ENCODE measurements at regions not wholly inside any gene's neighbourhood (a gene's known extent, or its start where the extent isn't known, plus 50 kb on each side); places are given as distances from the start of the nearest gene placed in this dataset.
A peak's percentile ranks its signal among the peaks of the same experiment; 100 is the strongest.

DNA sequence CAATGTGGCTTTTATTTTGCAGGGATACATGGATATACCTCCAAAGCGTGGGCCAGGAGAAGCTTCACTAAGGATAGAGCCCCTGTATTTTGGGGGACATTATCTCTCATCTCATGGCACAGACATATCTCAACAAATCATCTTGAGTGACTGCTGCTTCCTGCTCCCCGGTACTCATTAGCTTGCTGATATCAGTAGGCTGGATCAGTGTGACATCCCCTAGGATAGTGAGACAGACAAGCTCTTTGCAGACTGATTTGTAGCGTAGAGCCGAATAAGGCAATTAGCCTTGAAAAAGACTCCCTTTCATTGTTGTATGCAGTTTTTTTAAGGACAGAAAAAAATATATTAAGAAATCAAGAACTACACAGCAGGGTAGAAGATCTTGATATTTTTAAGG is 237.7 kb upstream of the CDH9 start:
- Histone ChIP-seq H2BK5ac (ENCODE audit: low read depth, low read length) (no peak overlapping the region), H3K79me1 (ENCODE audit: low read depth, low read length) (no peaks in the 10 kb centered on the region)
- POLR2A ChIA-PET (ENCODE audit: partially characterized antibody): no interaction called here

More for the DNA sequence above, 237.7 kb upstream of the CDH9 start:
- H2BK15ac ChIP-seq (ENCODE audit: low read length): no peak overlapping the region
- no peaks in the 10 kb centered on the region for H3K9me3 ChIP-seq (ENCODE audit: insufficient read depth in 2 of 2, low read depth in 1 of 2, low read length in 1 of 2)
- no peaks in the 10 kb centered on the region for H3K79me2 ChIP-seq (ENCODE audit: control insufficient read depth in 1 of 2, insufficient read depth in 2 of 2, low read length in 2 of 2)
- H3K27ac ChIP-seq (ENCODE audit: low read depth, low read length): no peak overlapping the region
- H2AK5ac ChIP-seq (ENCODE audit: low read depth, low read length): no peak overlapping the region
- H4K8ac ChIP-seq (ENCODE audit: extremely low read depth, insufficient read depth, low read length): no peak overlapping the region
- H3K4ac ChIP-seq (replicated peaks; ENCODE audit: insufficient read length, low read depth, low read length): no peak overlapping the region
- H3K18ac ChIP-seq (ENCODE audit: extremely low read depth, low read length): no peak overlapping the region
- DNase-seq (ENCODE audit: low read depth in 1 of 2, low spot score in 2 of 2): no peak
- no peaks in the 10 kb centered on the region for H3K27me3 ChIP-seq (replicated peaks in 1 of 4; ENCODE audit: control insufficient read depth in 3 of 4, extremely low read depth in 1 of 4, insufficient read depth in 3 of 4, low read length in 3 of 4)
- no peak overlapping the region for H3K14ac ChIP-seq (ENCODE audit: insufficient read length)
- CTCF ChIA-PET (ENCODE audit: partially characterized antibody): interaction anchor here (0.7 kb wide), 1 partner anchor 50 kb away, joined by 4 read pairs; no protein-coding TSS in a partner anchor
- no peak overlapping the region for H2BK12ac ChIP-seq (ENCODE audit: low read depth, low read length)
- H4K5ac ChIP-seq (ENCODE audit: insufficient read length, low read depth, low read length): no peak overlapping the region
- no peaks in the 10 kb centered on the region for H3K4me1 ChIP-seq (replicated peaks in 1 of 4; ENCODE audit: control insufficient read depth in 3 of 4, insufficient read depth in 4 of 4, low read length in 3 of 4)
- no peak overlapping the region for H2BK20ac ChIP-seq (ENCODE audit: low read length)
- no peak overlapping the region for H3K9ac ChIP-seq (replicated peaks in 1 of 4; ENCODE audit: extremely low read depth in 1 of 4, low read depth in 3 of 4, low read length in 3 of 4)
- H3K23ac ChIP-seq (ENCODE audit: insufficient read length): no peak overlapping the region
- H2AFZ ChIP-seq (ENCODE audit: low read length): peak overlapping the region; percentile 79
- no peak overlapping the region for H3K56ac ChIP-seq (replicated peaks; ENCODE audit: insufficient read length, low read depth, low read length)
- no peak for FAIRE-seq
- no peaks in the 10 kb centered on the region for H3K36me3 ChIP-seq (ENCODE audit: control insufficient read depth in 2 of 4, insufficient read depth in 4 of 4, low read length in 3 of 4)
- TF ChIP-seq JUN (IDR thresholded peaks at IDR 0.05; ENCODE audit: low read depth, low read length): no peak
- TF ChIP-seq JUND (IDR thresholded peaks at IDR 0.05; ENCODE audit: low read length): no peak
- TF ChIP-seq TAF7 (optimal IDR thresholded peaks at IDR 0.05; ENCODE audit: borderline replicate concordance, low read depth, low read length): no peak
- TF ChIP-seq SAP30 (IDR thresholded peaks at IDR 0.05; ENCODE audit: insufficient read depth, insufficient replicate concordance, low read length): no peak
- TF ChIP-seq PHF8 (conservative IDR thresholded peaks at IDR 0.05; ENCODE audit: low read depth, low read length): no peak
- TF ChIP-seq BCL11A (IDR thresholded peaks at IDR 0.05; ENCODE audit: low read depth in 2 of 2, low read length in 2 of 2): no peak
- TF ChIP-seq, protein P1, sequence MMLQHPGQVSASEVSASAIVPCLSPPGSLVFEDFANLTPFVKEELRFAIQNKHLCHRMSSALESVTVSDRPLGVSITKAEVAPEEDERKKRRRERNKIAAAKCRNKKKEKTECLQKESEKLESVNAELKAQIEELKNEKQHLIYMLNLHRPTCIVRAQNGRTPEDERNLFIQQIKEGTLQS (IDR thresholded peaks at IDR 0.05; ENCODE audit: insufficient read depth, low read depth, low read length): no peak
- H2BK120ac ChIP-seq (replicated peaks; ENCODE audit: low read depth, low read length): no peak overlapping the region
- no peak overlapping the region for H3K4me3 ChIP-seq (ENCODE audit: extremely low read depth in 1 of 4, insufficient read depth in 2 of 4, low read depth in 3 of 4, low read length in 4 of 4)
- H4K91ac ChIP-seq (replicated peaks; ENCODE audit: insufficient read length, low read length): no peak overlapping the region
- H4K20me1 ChIP-seq (replicated peaks in 1 of 2; ENCODE audit: control insufficient read depth in 1 of 2, insufficient read depth in 2 of 2, low read length in 2 of 2): no peaks in the 10 kb centered on the region
- no peak overlapping the region for H3K4me2 ChIP-seq (ENCODE audit: insufficient read depth in 1 of 2, low read depth in 2 of 2, low read length in 2 of 2)
- H3K23me2 ChIP-seq (ENCODE audit: low read depth, low read length): no peaks in the 10 kb centered on the region
- 89% methylated on average over 4 of the region's 4 CpGs; no CpG with 5 or more reads in 1 of the 2 experiments for WGBS, 2 experiments (ENCODE audit: extremely low coverage in 1 of 2, insufficient coverage in 1 of 2, insufficient read length in 1 of 2, insufficient replicate concordance in 2 of 2, low coverage in 1 of 2, low lambda C conversion rate in 2 of 2, missing lambda C conversion rate in 1 of 2)

All from H1 (cell line).